Astrocyte of the spinal cord (primary cell): ENCODE measurements at regions not wholly inside any gene's neighbourhood (a gene's known extent, or its start where the extent isn't known, plus 50 kb on each side); places are given as distances from the start of the nearest gene placed in this dataset.
"Not testable (repeated sequence)": the region's sequence is repeated elsewhere in the genome, so short reads cannot be mapped to it uniquely, and the experiment has no call there.

ENCODE experiments used
- DNase-seq: peaks from one replicate; pipeline ENCODE4 v3.0.0; 2011; ENCODE audit warnings: low read depth, low spot score
- H3K4me3 ChIP-seq: 2 replicates; pipeline ENCODE4 v1.5.1; 2011; ENCODE audit warnings: low read depth, mild to moderate bottlenecking, low read length, moderate library complexity
- in situ Hi-C: cut with HindIII; loops from 2 replicates; pipeline ENCODE4 v1.10.0; 2017; ENCODE audit warnings: low sequenced_read_pairs
- TF ChIP-seq, protein P1 (sequence below): IDR thresholded peaks from 2 replicates; pipeline ENCODE4 v1.5.1; 2012; ENCODE audit warnings: low read depth, mild to moderate bottlenecking, low read length, inconsistent platforms

DNA sequence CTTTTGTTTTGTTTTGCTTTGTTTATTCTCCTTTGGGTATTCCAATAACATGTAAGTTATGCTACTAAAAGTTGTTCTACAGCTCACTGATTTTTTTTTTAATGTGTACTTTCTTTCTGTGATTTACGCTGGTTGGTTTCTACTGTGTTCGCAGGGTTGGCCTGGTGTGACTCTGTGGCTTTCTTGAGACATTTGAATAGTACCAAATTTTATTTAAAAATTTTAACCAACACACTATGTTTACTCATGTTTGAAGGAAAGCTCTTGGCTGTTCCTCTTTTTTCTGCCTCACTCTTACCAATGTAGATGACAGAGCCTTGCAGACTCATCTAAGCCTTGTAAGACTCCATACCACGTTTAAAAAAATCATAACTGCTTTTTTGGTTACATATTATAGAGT lies 1784.9 kb upstream of the DEFB115 start:
- TF ChIP-seq, protein P1, sequence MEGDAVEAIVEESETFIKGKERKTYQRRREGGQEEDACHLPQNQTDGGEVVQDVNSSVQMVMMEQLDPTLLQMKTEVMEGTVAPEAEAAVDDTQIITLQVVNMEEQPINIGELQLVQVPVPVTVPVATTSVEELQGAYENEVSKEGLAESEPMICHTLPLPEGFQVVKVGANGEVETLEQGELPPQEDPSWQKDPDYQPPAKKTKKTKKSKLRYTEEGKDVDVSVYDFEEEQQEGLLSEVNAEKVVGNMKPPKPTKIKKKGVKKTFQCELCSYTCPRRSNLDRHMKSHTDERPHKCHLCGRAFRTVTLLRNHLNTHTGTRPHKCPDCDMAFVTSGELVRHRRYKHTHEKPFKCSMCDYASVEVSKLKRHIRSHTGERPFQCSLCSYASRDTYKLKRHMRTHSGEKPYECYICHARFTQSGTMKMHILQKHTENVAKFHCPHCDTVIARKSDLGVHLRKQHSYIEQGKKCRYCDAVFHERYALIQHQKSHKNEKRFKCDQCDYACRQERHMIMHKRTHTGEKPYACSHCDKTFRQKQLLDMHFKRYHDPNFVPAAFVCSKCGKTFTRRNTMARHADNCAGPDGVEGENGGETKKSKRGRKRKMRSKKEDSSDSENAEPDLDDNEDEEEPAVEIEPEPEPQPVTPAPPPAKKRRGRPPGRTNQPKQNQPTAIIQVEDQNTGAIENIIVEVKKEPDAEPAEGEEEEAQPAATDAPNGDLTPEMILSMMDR: no peak
- H3K4me3 ChIP-seq: no peak overlapping the region
- DNase-seq: no peak
- in situ Hi-C loops: no loop called here

DNA sequence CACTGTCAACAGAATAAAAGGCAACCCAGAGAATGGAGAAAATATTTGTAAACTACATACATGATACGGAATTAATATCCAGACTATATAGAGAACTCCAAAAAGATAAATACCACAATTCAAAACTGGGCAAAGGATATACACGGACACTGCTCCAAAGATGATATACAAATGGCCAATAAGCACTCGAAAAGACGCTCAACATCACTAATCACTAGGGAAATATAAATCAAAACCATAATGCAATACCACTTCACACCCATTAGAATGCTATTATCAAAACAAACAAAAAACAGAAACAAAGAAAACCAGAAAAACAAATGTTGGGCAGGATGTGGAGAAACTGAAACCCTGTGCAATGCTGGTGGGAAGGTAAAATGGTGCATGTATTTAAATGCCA lies 1764.6 kb upstream of the DEFB115 start:
- DNase-seq, in situ Hi-C loops: not testable (repeated sequence)

DNA sequence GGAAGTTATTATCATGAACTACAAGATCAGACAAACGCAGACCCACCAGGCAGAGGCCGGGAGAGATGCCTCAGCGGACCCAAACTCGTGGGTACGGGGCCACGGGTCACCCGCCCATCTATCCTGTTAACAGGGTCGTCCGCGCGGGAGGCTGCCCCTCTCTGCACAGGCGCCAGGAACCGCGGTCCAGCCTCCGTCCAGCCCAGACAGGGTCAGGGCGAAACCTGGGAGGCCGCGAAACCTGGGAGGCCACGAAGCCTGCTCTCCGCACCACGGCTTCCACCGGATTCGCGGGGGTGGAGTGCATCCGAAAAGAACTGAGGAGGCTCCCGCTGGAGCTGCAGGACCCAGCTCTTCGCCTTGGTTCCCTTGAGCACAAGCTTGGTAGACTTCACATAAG lies 1760.7 kb upstream of the DEFB115 start:
- in situ Hi-C loops: not testable (repeated sequence)

More for the DNA sequence above, 1764.6 kb upstream of the DEFB115 start:
- not testable (repeated sequence) for H3K4me3 ChIP-seq

DNA sequence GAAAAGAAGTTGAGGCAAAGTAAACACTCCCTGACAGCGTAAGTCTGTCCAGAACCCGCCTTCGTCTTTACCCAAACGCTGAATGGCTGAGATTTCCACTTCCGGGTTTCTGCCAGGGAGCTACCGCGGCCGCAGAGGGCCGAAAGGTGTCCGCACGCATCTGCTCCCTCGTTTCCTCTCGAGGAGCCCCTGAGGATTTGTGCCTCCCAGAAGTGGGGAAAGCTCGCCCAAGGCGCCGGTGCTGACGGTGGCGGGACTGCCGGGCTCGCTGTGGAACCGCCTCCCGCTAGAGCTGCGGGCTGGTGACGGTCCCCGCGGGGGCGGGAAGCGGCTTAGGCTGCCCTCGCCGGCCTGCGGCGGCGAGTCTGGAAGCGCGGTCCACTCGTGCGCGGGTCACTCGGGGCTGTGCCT lies 1760.2 kb upstream of the DEFB115 start:
- DNase-seq: no peak
- in situ Hi-C loops: no loop called here
- TF ChIP-seq, protein P1: no peak
- no peak overlapping the region for H3K4me3 ChIP-seq

More for the DNA sequence above, 1760.7 kb upstream of the DEFB115 start:
- DNase-seq, H3K4me3 ChIP-seq: not testable (repeated sequence)

DNA sequence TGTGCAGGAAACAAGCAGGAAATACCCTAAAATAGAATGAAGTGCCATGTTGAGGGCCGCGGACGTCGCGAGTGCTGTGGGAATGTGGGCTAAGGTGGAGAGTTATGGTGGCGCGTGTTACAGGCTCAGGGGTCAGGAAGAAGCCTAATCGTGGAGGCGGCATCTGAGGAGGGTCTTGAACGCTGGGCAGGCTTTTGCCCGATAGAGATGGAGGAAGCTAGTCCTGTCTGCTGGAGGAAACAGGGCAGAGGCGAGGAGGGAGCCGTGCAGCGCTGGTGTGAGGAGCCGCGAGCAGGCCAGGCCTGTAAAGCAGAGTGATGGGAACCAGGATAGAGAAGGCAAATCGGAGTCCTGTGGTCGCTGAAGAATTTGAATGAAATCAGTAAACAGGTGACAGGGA lies 1759.8 kb upstream of the DEFB115 start:
- in situ Hi-C loops, DNase-seq: not testable (repeated sequence)

DNA sequence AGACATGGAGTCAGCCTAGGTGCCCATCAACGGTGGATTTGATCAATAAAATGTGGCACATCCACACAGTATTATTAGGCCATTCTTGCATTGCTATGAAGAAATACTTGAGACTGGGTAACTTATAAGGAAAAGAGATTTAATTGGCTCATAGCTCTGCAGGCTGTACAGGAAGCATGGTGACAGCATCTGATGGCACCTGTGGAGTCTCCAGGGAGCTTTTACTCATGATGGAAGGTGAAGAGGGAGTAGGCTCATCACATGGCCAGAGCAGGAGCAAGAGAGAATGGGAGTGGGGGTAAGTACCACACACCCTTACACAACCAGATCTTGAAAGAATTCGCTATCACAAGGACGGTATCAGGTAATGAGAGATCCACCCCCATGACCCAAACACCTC lies 1756.7 kb upstream of the DEFB115 start:
- DNase-seq, H3K4me3 ChIP-seq, in situ Hi-C loops: not testable (repeated sequence)

More for the DNA sequence above, 1759.8 kb upstream of the DEFB115 start:
- not testable (repeated sequence) for H3K4me3 ChIP-seq

DNA sequence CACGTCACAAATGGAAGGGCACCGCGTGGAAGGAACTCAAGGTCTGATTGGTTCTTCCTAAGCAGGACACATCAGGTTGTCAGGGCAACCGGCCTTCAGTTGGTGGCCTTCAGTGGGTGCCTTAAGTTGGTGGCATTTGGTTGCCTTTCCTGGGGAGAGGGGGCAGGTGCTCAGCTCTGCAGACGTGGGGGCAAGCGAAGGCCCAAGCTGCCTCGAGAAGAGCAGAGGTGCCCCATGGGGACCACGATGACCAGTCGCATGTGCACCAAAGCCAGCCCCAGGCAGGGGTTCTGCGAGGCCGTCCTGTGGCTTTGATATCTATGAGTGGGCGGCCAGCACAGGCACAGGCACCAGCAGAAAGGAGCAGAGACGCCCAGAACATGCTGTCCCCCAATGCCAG lies 1742.8 kb upstream of the DEFB115 start:
- DNase-seq, in situ Hi-C loops, H3K4me3 ChIP-seq: not testable (repeated sequence)

DNA sequence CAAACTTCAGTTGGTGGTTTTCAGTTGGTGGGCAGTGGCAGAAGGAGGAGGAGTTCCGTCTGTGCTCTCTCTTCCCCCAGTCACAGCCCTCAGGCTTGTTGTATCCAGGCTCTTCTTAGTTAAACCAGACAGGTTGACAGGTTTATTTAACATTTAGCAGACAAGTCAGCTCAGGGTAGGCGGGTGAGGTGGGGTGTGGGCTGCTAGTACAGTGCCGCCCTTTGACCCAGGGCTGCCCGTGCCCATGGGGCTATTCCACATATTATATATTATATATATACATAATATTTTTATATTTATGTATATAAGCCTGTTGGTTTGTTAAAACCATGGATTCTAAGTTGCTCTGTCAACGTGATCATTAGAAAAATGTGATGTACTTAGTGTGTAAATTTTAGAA lies 1740.6 kb upstream of the DEFB115 start:
- H3K4me3 ChIP-seq, in situ Hi-C loops, DNase-seq: not testable (repeated sequence)

DNA sequence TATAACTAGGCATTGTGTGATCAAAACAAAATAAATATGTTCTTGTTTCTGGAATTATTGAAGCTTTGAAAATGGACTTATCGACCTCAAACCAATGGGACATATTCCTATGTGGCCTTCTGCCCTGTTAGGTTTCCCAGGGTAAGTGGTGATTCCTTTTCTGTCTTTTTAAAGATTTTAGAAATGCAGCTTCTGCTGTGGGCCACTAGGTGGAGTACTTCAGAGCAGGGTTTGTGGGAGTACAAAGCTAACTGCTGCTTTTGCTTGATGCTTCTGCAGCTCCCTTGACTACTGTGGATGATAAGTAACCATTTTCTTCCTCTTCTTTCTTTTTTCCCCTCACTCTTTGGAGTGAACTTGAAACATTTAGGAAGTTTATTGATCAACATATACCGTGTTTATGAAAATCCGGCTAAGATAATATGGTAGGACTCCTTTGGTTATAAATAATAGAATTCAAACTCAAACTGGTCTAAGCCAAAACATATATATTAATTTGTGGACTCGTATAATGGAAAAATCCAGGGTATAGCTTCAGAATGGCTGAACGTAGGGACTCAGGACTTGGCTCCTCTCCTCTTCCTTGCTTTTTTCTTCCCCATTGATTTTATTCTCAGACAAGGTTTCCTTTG lies 1737.7 kb upstream of the DEFB115 start:
- H3K4me3 ChIP-seq, in situ Hi-C loops, DNase-seq: not testable (repeated sequence)
- TF ChIP-seq, protein P1: peak; percentile 24

DNA sequence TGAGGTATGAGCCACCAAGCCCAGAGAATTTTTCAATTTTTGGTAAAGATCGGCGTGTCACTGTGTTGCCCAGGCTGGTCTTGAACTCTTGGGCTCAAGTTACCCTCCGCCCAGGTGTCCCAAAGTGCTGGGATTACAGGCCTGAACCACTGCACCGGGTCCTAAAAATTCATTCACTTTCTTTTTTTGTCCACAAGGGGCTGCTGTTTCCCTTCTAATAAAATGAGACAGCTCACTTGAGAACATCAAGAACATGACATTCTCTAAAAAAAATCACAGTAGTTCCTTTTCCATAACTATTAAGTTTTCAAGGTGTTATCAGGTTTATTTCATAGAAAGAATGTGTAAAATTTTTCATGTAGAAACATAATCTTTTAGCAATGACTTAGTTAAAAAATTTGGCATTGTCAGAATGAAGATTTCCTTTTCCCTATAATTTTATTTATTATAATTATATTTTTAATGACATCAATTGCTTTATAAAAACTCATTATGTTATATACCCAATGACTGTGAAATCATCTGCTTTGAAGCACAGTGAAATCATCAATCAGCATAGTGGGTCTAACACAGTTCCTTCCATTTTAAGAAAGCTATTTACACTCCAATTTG lies 1723.8 kb upstream of the DEFB115 start:
- H3K4me3 ChIP-seq, in situ Hi-C loops, DNase-seq: not testable (repeated sequence)

DNA sequence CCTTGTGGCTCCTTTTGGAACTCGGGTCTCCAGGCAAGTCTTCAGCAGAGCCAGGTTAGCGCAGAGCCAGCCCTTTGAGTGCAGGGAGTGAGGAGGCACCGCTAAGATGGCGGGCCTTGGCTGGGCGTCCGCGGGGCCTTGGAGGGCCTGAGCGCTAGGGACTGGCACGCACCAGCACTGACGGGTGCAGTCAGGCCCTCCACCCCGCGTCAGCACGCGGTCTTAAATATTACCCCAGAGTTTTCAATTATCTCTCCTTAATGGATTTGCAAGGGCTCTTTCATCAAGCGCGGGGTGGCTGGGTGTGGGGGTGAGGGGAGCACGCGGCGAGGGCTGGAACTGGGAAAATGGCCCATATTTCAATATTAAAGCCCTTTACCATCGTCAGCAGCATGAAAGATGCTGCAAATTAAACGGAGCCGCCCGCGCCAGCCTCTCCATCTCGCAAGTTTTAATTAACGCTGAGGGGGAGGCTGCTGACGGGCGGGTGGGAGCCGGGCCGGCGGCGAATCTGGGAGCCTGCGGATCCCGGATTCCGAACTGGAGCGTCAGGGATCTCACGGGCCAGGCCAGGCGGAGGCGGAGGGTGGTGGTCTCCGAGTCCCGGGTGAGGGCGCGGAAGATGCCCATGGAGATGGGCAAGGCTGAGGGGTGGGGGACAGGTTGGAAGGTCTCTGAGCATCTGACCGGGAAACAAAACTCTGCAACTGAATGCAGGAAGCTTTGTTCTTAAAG lies 1690.4 kb upstream of the DEFB115 start:
- in situ Hi-C loops, DNase-seq, H3K4me3 ChIP-seq: not testable (repeated sequence)

DNA sequence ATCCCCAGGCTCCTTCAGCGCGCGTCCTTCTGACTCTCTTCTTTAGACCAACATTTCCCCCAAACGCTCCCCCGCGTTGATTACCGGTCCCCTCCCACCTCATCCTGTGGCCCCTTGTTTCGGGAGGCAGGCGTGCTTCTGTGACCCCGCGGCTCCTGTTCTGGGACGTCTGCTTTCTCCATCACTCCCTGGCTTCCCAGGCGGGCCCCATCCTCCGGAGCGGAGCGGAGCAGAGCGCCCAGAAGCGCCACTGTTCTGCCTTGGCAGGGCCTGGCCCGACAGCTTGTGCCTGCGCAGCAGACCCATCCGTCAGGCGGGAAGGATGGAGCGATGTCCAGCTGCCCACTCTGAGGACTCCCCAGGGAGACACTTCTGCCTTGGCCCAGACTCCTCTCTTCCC lies 1689.8 kb upstream of the DEFB115 start:
- in situ Hi-C loops, DNase-seq, H3K4me3 ChIP-seq: not testable (repeated sequence)

DNA sequence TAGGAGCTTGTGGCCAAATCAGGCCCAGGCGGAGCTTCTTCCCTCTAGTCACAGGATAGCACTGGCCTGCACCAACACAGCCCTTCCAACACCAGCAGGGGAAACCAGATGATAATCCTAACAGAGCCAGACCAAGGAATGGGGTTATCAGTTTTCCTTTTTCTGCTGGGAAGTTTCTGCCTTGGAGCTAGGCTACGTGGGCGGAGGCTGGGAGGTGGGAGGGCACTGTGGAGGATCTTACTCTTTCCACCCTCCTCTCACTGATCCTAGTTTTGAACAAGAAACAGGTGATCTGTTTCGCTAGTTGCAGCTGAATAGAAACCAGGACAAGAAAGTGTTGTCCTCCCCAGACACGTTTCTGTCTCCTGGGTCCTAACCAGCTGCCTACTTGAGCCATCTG lies 1687.3 kb upstream of the DEFB115 start:
- DNase-seq, H3K4me3 ChIP-seq, in situ Hi-C loops: not testable (repeated sequence)

DNA sequence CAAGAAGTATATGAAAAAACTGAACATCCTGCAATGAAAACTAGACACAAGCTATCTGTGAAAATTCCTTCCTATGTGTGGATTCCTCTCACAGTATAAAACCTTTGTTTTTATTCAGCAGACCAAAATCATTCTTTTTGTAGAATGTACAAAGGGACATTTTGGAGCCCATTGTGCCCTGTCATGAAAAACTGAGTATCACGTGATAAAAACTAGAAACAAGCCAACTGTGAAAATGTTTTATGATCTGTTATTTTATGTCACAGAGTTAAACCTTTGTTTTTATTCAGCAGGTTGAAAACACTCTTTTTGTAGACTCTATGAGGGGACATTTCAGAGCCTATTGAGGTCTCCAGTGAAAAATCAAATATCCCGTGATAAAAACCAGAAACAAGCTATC lies 1667.9 kb upstream of the DEFB115 start:
- DNase-seq, H3K4me3 ChIP-seq, in situ Hi-C loops: not testable (repeated sequence)
